ENCODE measurements at regions not wholly inside any gene's neighbourhood (a gene's known extent, or its start where the extent isn't known, plus 50 kb on each side); places are given as distances from the start of the nearest gene placed in this dataset.
"Not testable (repeated sequence)": the region's sequence is repeated elsewhere in the genome, so short reads cannot be mapped to it uniquely, and the experiment has no call there.

DNA sequence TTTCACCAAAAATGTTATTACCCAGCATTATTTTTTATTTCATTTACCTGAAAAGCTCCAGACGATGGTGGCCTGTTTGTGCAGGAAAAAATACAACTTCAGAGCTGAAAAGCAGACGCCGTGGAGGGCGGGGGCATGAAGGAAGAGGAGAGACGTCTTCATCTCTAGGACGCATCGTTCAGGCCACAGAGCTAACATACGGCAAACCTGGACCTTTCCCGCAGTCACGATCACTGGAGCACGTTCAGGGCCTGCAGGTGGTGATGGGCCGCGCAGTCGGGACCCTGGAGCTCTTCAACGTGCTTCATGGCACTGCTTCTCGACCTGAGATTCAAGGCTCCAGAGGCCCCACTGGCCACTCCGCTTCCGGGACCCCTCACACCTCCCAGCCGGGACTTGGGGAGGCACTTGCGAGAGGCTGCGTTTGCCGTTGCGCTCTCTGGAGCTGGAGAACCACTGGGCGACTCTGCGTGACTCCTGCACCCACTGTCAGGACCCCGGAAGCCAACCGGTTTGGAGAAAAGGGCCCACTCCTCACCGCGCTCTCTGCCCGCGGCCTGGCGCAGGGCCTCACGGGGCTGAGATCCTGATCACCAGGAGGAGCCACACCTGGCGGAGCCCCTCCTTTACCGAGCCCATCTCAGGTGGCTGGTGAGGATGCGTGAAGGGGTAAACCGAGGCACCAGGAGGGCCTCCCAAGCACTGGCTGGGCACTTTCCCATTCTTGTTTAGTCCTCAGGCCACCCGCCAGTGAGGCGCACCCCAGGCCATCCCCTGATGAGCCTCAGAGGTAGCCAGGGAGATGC lies 164.4 kb upstream of the AFDN start:
- DNase-seq, result no peak

DNA sequence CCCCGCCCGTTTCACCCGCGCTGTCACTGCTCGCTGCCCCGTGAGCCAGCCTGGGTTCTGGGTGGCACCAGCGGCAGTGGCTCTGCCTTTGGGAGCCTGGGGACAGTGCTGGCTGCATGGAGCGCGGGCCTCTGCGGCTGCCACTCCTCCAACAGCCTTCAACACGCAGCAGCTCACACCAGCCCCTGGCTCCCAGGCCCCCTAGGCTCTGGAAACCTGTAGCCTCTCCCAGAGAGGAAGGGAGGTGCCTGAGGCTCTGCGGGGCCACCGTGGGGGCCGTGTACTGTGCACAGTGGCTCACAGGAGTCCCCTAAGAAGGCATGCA lies 163.9 kb upstream of the AFDN start:
- no peak for DNase-seq

DNA sequence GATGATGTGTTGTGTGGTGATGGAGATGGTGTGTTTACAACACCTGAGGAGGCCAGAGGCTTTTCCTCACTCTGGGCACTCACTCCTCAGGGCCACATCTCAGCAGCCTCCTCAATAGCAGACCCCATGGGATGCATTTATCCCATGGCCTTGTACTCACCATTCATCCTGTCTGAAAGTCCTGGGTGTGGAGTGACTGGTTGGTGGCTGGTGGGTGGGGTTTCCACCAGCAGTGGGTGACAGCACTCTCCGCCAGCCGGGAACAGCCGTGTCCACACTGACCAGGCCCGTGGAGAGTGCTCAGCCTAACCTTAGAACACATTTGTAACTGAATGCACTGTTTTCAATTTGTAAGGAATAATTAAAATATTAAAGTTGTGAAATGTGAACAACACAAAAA lies 163.4 kb upstream of the AFDN start:
- DNase-seq, result no peak

DNA sequence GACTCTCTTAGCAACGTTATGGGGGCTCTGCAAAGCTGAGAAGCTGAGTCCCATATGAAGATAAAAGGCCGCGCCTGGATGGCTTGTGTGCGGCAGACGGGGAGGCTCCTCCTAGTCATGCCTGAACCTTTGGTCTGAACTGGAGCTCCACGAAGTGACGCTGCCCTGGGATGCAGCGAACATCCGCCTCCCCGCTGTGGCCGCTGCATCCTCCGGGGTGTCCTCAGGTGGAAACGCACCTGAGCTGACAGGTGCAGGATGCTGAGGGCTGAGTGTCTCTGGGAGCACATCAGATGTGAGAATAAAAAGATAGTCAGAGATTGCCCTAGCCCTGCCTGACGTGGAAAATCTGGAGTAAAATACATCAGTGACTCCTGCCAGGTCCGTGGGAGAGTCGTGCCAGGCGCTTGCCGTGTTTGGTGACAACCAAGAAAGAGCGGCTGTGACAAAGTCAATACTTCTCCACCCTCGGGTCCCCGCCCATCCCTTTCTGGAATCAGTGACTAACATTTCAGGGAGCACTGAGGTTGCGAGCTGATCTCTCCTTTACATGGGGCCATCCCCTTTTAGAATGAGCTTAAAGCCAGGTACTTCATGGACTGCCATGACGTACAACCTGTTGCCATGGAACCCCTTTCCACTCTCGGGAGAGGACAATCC lies 162.8 kb upstream of the AFDN start:
- no peak for DNase-seq

DNA sequence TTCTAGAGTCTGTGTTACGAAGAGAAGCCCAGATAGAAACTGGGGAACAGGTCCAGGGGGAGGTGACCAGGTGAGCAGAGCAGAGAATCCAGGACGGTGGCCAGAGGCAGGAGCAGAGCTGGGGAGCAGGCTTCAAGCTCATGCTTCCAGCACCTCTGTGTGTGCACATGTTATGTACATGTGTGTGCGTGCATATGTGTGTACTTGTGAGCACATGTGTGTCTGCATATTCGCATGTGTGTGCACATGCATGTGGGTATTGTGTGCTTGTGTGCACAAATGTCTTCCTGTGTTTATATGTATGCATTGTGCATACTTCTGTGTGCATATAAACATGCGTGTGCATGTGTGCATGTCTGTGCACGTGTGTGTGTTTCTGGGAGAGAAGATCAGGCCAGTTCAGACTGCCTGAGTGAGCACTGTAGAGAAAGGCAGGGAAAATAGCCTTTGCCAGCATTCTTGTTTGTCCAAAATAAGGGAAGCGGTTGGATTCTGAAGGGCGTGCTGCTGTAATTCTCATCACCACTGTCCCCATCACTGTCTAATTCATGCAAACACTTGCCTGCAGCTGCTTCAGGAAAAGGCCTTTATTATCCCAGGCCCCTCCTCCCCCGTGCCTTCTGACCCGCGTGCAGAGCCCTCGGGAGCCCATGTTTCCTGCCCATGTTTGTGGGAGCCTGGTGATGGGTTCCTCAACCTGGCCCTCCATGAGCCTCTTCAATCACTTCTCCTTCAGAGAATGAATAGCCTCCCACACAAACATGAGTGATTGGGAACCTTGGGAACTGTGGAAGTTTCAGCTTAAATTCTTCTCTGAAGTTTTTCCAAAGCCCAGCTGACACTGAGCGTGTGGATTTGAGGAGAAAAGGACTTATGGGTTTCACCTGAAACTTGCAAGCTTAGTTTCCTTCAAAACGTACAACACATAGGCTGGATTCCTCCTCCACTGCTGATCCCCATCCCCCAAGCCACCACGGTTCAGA lies 161.7 kb upstream of the AFDN start:
- DNase-seq, result no peak

DNA sequence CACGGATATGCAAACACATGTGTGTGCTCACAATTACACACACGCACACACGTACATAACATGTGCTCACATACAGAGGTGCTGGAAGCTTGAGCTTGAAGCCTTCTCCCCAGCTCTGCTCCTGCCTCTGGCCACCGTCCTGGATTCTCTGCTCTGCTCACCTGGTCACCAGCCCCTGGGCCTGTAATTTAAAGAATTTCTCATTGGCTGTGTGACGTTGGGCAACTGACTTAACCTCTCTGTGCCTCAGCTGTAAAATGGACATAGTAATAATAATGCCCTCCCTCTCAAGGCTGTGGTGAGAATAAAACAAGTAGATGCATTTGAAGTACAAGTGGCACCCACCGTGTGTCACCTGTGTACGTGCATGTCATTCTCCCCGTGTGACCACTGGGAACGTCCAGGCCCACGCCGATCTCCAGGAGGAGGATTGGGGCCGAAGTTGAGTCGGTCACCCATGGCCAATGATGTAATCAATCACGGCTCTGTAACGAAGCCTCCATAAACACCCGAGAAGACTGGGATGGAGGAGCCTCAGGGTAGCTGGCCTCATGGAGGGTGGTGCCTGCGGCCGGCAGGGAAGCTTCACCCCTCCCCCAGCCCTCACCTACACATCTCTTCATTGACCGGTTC lies 160.9 kb upstream of the AFDN start:
- no peak for DNase-seq

DNA sequence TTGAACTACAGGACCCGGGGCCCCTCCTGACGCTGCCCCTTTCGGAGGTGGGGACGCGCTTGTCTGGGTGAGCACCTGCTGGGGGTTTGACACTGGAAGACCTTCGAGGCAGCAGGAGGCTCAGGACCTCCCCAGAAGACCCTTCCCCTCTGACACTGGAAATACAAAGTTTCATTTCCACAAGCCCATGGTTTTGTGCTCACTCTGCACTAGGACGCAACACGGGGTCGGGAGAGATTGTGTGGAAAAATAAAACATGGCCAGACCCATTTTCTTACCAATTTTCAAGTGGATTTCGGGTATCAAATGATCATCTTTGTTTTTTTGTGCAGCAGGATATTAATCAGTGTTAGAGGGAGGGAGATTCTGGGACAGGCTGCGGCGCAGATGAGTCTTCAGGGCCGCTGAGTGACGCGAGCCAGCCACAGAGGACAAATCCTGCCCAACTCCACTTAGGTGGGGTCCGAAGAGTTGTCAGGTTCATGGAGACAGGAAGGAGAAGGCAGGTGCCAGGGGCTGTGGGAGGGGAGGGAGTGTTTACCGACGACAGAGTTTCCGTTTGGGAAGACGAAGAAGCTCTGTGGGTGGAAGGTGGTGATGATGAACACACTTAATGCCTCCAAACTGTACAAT lies 160.0 kb upstream of the AFDN start:
- no peak for DNase-seq

DNA sequence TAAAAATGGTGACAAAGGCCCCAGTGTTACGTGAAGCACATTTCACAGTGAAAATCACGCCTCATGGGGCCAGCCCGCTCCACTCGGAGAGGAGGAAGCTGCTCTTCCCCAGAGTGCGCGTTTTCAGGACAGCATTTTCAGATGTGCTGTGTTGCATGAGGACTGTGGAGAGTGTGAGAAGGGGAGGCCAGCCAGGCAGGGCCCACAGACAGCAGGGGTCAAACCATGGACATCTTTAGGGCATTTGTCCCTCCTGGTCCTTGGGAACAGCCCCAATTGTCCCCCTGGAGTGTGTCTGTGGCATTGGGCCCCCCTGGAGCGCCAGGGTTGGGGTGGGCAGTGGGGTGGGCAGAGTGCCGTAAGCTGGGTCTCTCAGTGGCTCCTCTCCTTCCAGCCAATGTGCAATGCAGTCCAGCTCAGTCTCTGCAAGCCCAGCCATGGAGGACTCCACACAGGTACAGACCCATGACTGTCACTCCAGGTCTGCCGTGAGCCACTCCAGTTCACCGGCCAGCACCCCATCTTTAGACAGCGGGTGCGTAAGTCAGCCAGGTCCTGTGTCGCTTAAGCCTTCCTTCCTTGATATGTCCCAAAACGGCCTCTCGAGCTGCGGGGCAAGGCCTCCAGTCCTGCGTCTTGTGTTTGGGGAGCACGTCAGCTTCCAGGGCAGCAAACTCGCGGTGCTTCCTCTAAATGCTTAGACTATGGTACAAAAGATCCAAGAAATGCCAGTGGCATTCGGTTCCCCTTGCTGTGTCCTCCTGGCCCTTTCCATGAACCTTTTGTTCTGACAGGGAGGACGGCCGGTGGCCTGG lies 159.3 kb upstream of the AFDN start:
- no peak for DNase-seq

DNA sequence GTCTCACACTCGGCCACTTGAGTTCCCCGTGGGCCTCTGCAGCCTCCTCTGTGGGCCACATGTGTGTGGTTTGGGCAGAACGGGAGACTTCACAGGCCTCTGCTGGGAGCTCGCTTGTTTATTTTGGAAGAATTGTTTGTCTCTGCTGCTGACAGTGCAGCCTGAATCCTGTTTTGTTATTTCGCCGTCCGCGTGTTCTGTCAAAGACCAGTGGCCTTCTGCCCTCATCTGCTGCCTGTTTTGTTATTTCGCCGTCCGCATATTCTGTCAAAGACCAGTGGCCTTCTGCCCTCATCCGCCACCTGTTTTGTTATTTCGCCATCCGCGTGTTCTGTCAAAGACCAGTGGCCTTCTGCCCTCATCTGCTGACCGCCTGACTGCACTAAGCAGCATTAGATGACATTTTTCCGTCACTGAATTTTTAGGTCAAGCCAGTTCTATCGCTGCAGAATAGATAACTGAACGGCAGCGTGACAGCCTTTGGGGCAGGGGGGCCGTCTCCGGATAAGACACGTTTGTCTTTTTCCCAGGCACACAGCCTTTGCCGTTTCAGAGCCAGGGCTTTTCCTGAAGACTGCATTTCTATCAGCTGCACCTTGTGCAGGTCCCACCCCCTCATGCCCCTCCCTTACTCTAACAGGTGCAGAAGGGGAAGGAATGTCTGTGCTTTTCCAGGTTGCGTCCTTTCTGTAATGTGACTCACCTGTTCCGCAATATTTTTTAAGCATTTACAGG lies 158.5 kb upstream of the AFDN start:
- DNase-seq, result no peak

DNA sequence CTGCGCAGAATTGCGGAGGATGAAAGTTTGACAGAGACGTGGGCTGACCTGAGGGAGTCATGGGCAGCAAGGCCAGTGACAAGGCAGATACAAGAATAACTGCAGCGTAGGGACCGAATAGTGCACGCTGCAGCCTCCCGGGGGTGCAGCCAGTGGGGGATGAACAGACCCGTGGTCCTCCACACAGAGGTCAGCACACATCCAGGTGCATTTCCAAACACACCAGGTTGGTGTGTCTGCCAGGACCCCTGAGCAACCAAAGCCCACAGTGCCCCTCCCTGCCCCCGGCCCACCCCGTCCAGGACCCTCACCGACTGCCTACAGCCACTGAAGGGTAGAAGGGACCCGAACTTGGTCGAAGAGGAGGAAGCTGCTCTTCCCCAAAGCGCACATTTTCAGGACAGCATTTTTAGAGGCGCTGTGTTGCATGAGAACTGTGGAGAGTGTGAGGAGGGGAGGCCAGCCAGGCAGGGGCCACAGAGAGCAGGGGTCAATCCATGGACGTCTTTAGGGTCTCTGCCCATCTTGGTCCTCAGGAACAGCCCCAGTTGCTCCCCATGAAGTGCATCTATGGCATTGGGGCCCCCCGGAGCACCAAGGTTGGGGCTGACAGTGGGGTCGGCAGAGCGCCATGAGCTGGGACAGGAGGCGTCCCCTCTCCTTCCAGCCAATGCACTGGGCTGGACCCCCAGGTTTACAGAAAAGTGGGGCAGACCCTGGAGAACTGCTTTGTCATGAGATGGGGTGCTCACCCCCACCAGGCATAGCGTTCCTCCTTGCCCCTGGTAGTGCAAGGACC lies 157.8 kb upstream of the AFDN start:
- DNase-seq, result no peak

DNA sequence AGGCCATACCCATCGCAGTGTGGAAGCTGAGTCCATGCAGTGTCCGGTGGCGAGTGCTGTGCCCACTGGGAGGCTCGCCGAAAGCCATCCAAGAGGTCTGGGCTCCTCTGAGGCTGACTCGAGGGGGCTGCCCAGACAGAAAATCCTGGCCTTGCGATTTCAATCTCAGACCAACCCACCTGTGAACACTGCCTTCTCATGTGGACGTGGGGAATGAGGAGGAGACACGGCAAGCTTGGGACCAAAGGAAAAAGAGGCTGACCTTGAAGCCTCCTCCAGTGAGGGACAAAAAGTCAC lies 157.2 kb upstream of the AFDN start:
- DNase-seq, result no peak

DNA sequence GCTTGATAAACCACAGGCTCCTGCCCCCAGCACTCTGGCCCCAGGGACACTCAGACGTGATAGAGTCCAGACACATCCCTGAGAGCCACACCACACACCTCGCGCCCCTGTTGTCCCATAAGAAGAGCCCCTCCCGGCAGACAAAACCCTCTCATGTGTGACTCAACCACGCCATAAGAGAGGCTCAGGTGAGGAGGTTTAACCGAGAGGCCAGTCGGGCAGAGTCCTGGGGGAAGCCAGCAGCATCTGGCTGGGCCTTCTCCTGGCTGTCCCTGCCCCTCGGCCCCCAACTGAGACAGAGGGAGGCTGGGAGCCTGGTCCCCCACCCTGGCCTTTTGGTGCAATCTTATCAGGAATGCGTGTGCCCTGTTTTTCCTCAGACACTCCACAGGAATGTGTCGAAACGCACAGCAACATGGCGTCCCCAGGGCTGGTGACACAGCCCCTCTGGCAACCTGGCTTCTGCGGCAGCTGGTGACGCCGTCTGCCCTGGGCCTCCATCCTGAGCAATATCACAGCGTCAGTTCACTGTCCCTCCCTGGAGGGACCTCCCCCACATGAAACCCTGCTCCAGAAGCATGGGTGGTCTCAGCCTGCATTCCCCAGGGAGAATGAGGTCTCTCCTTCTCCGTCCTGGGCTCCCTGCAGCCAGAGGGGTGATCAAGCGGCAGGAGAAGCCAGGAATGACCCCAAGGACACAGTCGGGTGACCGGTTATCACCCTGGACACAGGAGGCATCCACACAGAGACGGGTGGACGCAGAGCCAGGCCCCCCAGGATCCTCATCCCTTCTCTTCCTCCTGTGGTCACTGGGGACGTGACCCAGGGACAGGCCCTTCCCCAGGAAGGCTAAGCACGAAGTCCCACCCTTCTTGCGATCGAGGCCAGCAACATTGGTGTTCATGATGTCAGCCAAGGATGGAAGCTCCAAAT lies 156.6 kb upstream of the AFDN start:
- DNase-seq, result no peak

DNA sequence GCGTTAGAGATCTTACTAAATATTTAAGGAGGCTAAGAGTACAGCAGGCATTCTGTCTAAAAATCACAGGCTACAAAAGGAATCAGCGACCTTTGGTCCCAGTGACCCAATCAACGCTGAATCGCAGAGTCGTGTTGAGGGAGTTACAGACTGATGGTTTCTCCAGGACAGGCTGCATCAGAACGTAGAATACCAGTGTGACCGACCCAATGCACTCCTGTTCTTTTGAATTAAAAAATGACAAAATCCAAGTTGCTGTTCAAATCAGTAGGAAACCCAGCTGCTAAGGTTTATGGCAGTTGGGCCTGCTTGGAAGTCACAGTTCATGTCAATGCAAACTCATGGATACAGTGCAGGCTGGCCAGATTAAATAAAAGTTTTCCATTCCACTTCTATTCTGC lies 155.8 kb upstream of the AFDN start:
- no peak for DNase-seq

DNA sequence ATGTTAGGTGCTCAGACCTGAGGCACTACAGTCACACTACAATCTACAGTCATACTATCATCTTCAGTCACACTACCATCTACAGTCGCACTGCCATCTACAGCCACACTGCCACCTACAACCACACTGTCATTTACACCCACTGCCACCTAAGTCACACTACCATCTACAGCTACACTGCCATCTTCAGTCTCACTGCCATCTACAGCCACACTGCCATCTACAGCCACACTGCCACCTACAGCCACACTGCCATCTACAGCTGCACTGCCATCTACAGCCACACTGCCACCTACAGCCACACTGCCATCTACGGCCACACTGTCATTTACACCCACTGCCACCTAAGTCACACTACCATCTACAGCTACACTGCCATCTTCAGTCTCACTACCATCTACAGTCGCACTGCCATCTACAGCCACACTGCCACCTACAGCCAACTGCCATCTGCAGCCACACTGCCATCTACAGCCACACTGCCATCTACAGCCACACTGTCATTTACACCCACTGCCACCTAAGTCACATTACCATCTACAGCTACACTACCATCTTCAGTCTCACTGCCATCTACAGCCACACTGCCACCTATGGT lies 155.2 kb upstream of the AFDN start:
- DNase-seq, result not testable (repeated sequence)

DNA sequence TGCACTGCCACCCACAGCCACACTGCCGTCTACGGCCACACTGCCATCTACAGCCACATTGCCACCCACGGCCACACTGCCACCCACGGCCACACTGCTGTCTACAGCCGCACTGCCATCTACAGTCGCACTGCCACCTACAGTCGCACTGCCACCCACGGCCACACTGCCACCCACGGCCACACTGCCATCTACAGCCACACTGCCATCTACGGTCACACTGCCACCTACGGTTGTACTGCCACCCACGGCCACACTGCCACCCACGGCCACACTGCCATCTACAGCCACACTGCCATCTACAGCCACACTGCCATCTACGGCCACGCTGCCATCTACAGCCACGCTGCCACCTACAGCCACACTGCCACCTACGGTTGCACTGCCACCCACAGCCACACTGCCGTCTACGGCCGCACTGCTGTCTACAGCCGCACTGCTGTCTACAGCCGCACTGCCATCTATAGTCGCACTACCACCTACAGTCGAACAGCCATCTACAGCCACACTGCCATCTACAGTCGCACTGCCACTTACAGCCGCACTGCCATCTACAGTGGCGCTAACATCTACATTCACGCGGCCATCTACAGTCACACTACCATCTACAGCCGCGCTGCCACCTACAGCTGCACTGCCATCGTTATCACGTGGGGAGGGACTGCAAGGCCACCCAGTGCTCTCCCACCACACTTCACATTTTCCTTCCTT lies 154.6 kb upstream of the AFDN start:
- no peak for DNase-seq

DNA sequence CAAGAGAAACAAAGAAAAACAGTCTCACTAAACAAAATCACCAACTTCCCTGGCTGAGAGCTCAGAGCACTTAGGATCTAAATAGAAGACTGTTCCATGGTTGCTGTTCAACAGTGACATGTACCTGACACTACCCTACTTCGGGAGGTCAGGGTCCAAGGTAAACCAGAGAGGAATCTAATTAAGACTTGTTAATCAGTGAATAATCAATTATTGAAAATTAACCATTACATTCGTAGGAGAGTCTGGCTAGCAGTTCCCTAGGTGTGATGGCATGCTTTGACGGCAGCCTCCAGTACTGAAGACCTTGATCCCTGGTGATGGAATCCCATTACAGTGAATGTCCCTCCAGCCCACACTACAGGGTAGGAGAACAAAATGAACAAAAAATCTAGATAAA lies 154.0 kb upstream of the AFDN start:
- DNase-seq, result no peak

DNA sequence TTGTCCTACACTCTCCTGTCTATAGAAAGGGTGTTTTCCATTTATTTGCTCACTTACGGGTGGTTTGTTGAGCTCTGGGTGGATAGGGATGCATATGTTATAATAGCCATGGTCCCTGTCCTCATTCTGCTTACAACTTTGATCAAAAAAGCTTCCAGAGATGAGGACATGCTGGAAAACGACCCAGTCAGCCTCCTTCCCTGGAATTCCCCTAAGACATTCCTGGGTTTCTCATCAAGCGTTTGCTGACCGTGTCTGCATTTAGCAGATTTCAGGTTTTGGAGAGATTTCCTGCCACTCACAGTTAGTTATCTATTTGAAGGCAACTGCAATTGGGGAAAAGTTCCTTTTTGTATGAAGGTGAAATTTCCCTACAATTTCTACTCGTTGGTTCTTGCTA lies 152.8 kb upstream of the AFDN start:
- DNase-seq, result no peak

DNA sequence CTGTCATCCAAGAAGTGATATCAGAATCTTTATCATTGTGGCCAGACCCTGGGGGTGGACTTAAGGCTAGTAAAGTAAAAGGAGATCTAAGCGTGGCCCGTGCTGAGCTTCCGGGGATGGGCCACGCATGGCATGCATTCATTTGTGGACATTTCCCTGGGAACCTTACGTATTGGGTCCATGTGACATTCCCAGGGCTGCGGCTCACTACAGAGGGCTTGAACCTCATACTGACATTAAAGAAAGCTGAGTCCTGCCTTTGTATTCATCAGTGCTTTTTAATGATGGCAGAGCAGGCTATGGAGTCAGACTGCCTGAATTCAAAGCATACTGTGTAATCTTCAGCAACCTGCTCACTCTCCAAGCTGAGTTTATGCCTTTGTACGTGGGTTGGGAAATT lies 152.2 kb upstream of the AFDN start:
- DNase-seq, result no peak
